VCaP (cell line): ENCODE measurements at regions not wholly inside any gene's neighbourhood (a gene's known extent, or its start where the extent isn't known, plus 50 kb on each side); places are given as distances from the start of the nearest gene placed in this dataset.
A peak's percentile ranks its signal among the peaks of the same experiment; 100 is the strongest.

Source experiments
- H3K27ac ChIP-seq: fragments of 450-650 bp; 2 replicates; pipeline ENCODE4 v1.5.1; 2017
- TF ChIP-seq, protein P1 (sequence below): fragments of 450-650 bp; conservative IDR thresholded peaks from 2 replicates; pipeline ENCODE4 v1.5.1; 2017; ENCODE audit warnings: mild to moderate bottlenecking, moderate library complexity

DNA sequence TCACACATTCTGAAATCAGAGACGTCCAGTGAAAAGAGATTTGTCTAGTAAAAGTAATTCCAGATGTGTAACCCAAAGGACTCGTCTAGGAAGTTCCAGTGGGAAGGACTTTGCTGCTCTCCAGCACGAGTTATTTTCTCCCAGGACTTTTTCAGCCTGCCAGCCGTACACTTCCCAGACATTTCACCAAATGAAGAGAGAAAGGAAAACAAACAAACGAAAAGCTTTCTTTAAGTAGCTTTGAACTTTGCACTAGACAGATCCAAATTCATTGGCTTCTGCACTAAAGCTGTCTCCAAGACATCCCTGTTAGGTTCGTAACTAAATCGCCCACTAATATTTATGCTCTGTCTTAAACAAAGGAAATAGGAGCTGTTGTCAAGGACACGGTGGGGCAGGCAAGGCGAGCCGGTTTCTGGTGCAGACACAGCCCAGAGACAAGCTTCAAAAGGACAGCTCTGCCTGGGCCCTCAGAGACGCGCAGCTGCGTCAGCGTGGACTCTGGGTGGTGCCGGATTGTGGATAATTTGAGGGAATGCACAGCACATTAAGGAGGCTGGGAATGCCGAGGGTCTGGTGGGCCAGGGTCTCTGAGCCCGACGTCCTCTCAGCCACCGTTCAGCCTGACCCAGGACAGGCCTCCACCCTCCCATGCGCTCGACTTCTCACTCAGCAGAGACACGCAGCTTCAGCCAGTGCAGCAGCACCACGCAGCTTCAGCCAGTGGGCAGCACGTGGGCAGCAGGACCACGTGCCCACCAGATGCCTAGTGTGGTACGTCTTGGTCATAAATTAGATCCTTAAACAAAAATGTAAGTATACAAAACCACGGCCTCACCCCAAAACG, 64.1 kb upstream of the INSIG1 start:
- H3K27ac ChIP-seq, result no peak overlapping the region
- TF ChIP-seq, protein P1, sequence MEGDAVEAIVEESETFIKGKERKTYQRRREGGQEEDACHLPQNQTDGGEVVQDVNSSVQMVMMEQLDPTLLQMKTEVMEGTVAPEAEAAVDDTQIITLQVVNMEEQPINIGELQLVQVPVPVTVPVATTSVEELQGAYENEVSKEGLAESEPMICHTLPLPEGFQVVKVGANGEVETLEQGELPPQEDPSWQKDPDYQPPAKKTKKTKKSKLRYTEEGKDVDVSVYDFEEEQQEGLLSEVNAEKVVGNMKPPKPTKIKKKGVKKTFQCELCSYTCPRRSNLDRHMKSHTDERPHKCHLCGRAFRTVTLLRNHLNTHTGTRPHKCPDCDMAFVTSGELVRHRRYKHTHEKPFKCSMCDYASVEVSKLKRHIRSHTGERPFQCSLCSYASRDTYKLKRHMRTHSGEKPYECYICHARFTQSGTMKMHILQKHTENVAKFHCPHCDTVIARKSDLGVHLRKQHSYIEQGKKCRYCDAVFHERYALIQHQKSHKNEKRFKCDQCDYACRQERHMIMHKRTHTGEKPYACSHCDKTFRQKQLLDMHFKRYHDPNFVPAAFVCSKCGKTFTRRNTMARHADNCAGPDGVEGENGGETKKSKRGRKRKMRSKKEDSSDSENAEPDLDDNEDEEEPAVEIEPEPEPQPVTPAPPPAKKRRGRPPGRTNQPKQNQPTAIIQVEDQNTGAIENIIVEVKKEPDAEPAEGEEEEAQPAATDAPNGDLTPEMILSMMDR, result no peak

- TF ChIP-seq, protein P1, result no peak
These were observed 63.6 kb upstream of the INSIG1 start for GRCh38 chr7:155234158-155234492.

GRCh38 chr7:155234950-155235789, 62.5 kb upstream of the INSIG1 start:
- TF ChIP-seq, protein P1, result no peak
- H3K27ac ChIP-seq, result no peak overlapping the region

More at GRCh38 chr7:155234158-155234492, 63.6 kb upstream of the INSIG1 start:
- H3K27ac ChIP-seq, result no peak overlapping the region

GRCh38 chr7:155236386-155236785, 61.3 kb upstream of the INSIG1 start:
- H3K27ac ChIP-seq, result no peak overlapping the region
- TF ChIP-seq, protein P1, result no peak

GRCh38 chr7:155237297-155237696, 60.4 kb upstream of the INSIG1 start:
- H3K27ac ChIP-seq, result no peak overlapping the region
- TF ChIP-seq, protein P1, result no peak

DNA sequence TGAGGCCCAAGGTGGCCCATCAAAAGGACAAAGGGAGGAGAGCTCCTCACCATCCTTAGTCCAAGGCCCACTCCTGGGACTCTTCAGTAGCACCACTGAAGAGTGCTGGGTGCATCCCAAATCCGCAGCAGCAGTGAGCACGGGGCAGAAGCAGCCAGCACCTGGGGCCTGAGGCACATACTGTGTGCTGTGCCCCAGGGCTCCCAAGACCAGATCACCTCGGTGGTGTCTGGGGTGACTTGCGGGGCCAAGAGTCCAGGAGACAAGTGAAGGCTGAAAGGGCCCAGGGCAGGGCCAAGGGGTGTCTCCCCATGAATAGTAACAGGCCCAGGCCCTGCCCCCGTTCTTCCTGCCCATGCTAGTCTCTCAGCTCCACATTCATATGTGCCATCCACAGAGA, 59.9 kb upstream of the INSIG1 start:
- TF ChIP-seq, protein P1, result no peak
- H3K27ac ChIP-seq, result no peak overlapping the region

GRCh38 chr7:155239431-155240087, 58.1 kb upstream of the INSIG1 start:
- peak overlapping the region; percentile 54 for H3K27ac ChIP-seq
